Hematopoietic multipotent progenitor cell treated with erythropoietin and hydrocortisone succinate and interleukin-3 and kit ligand, for 6 days (in vitro differentiated cells): ENCODE measurements at regions not wholly inside any gene's neighbourhood (a gene's known extent, or its start where the extent isn't known, plus 50 kb on each side); places are given as distances from the start of the nearest gene placed in this dataset.
A peak's percentile ranks its signal among the peaks of the same experiment; 100 is the strongest.
"Not testable (repeated sequence)": the region's sequence is repeated elsewhere in the genome, so short reads cannot be mapped to it uniquely, and the experiment has no call there.

Source experiments
- DNase-seq: peaks from one replicate; pipeline ENCODE4 v3.0.0-alpha.2; 2015

GRCh38 chr17:11182430-11182829 lies 58.6 kb upstream of the SHISA6 start:
- DNase-seq = no peak

GRCh38 chr17:11178581-11178980 lies 62.4 kb upstream of the SHISA6 start:
- DNase-seq = no peak

GRCh38 chr17:11177340-11177739 lies 63.7 kb upstream of the SHISA6 start:
- DNase-seq = no peak

GRCh38 chr17:11176549-11176948 lies 64.5 kb upstream of the SHISA6 start:
- no peak for DNase-seq

- no peak for DNase-seq
Measured at GRCh38 chr17:11170881-11171280, 70.1 kb upstream of the SHISA6 start.

GRCh38 chr17:11151818-11152425 lies 89.1 kb upstream of the SHISA6 start:
- DNase-seq = no peak

- not testable (repeated sequence) for DNase-seq
Measured at GRCh38 chr17:11150906-11151511, 90.0 kb upstream of the SHISA6 start.

GRCh38 chr17:11144358-11145233 lies 96.4 kb upstream of the SHISA6 start:
- DNase-seq = peak; percentile 49

GRCh38 chr17:11142231-11142630 lies 98.8 kb upstream of the SHISA6 start:
- no peak for DNase-seq

- DNase-seq = no peak
Measured at GRCh38 chr17:11140501-11140900, 100.5 kb upstream of the SHISA6 start.

- DNase-seq = no peak
Measured at GRCh38 chr17:11140043-11140442, 101.0 kb upstream of the SHISA6 start.

- DNase-seq = no peak
Measured at GRCh38 chr17:11138023-11138422, 103.0 kb upstream of the SHISA6 start.

- no peak for DNase-seq
Measured at GRCh38 chr17:11135819-11136218, 105.2 kb upstream of the SHISA6 start.

GRCh38 chr17:11130367-11130766 lies 110.6 kb upstream of the SHISA6 start:
- no peak for DNase-seq

GRCh38 chr17:11122908-11123307 lies 118.1 kb upstream of the SHISA6 start:
- no peak for DNase-seq

- no peak for DNase-seq
Measured at GRCh38 chr17:11121341-11121985, 119.5 kb upstream of the SHISA6 start.

- DNase-seq = no peak
Measured at GRCh38 chr17:11109106-11109505, 131.9 kb upstream of the SHISA6 start.

GRCh38 chr17:11105141-11105540 lies 135.9 kb upstream of the SHISA6 start:
- no peak for DNase-seq

GRCh38 chr17:11097121-11097520 lies 143.9 kb upstream of the SHISA6 start:
- no peak for DNase-seq

- no peak for DNase-seq
Measured at GRCh38 chr17:11094331-11094730, 146.7 kb upstream of the SHISA6 start.

- no peak for DNase-seq
Measured at GRCh38 chr17:11086646-11087340, 154.2 kb upstream of the SHISA6 start.

- no peak for DNase-seq
Measured at GRCh38 chr17:11082559-11082958, 158.5 kb upstream of the SHISA6 start.

- DNase-seq = no peak
Measured at GRCh38 chr17:11081342-11081741, 159.7 kb upstream of the SHISA6 start.
